GM12875 (cell line): ENCODE measurements at regions not wholly inside any gene's neighbourhood (a gene's known extent, or its start where the extent isn't known, plus 50 kb on each side); places are given as distances from the start of the nearest gene placed in this dataset.

Source experiments
- H3K4me3 ChIP-seq: one replicate; pipeline ENCODE4 v1.5.1; 2011; ENCODE audit warnings: low read depth, low read length, control low read depth
- TF ChIP-seq, protein P1 (sequence below): IDR thresholded peaks from 2 replicates; pipeline ENCODE4 v1.5.1; 2011; ENCODE audit warnings: low read depth, mild to moderate bottlenecking, control low read depth, inconsistent platforms, low read length, moderate library complexity, borderline replicate concordance; ENCODE audit not compliant: insufficient read depth

- no peak overlapping the region for H3K4me3 ChIP-seq
- TF ChIP-seq, protein P1, sequence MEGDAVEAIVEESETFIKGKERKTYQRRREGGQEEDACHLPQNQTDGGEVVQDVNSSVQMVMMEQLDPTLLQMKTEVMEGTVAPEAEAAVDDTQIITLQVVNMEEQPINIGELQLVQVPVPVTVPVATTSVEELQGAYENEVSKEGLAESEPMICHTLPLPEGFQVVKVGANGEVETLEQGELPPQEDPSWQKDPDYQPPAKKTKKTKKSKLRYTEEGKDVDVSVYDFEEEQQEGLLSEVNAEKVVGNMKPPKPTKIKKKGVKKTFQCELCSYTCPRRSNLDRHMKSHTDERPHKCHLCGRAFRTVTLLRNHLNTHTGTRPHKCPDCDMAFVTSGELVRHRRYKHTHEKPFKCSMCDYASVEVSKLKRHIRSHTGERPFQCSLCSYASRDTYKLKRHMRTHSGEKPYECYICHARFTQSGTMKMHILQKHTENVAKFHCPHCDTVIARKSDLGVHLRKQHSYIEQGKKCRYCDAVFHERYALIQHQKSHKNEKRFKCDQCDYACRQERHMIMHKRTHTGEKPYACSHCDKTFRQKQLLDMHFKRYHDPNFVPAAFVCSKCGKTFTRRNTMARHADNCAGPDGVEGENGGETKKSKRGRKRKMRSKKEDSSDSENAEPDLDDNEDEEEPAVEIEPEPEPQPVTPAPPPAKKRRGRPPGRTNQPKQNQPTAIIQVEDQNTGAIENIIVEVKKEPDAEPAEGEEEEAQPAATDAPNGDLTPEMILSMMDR = no peak
These were observed 86.5 kb upstream of the SLC1A3 start for GRCh38 chr5:36519881-36520280.

- no peak overlapping the region for H3K4me3 ChIP-seq
- TF ChIP-seq, protein P1 = no peak
These were observed 85.2 kb upstream of the SLC1A3 start for GRCh38 chr5:36521219-36521618.

GRCh38 chr5:36521838-36522745 is 84.3 kb upstream of the SLC1A3 start:
- TF ChIP-seq, protein P1 = no peak

DNA sequence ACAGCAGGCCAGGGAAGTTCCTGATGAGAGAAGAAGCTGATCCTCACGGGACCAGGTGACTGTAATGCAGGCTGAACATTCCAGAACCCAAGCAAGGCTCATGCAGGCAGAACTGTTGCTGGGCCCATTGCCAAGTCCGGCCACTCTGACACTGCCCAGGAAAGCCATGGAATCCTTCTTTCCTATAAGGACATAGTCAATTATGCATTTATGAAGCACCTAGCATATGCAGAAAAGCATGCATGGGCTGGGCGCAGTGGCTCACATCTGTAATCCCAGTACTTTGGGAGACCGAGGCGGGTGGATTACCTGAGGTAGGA is 83.7 kb upstream of the SLC1A3 start:
- no peak overlapping the region for H3K4me3 ChIP-seq
- TF ChIP-seq, protein P1 = no peak

More at GRCh38 chr5:36521838-36522745, 84.3 kb upstream of the SLC1A3 start:
- H3K4me3 ChIP-seq = no peak overlapping the region

- H3K4me3 ChIP-seq = no peak overlapping the region
- TF ChIP-seq, protein P1 = no peak
These were observed 83.0 kb upstream of the SLC1A3 start for GRCh38 chr5:36523450-36523849.

DNA sequence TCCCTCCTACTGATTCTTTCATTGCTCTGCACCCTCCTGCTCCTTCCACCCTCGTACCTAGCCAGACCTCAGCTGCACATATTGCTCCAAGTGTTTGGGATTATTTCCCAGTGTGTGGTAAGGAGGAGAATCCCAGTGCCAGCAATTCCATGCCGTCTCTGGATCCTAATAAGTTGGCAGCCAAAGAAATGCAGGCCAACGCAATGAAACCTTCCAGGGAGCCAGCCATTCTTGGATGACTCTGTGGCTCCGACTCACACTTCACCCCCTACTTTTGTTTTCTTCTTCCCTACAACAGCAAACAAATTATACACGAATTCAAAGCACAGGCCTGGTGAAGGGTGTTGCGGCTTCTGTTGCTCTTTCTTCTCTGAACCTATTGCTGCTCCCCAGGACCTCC is 82.5 kb upstream of the SLC1A3 start:
- TF ChIP-seq, protein P1 = no peak
- H3K4me3 ChIP-seq = no peak overlapping the region

DNA sequence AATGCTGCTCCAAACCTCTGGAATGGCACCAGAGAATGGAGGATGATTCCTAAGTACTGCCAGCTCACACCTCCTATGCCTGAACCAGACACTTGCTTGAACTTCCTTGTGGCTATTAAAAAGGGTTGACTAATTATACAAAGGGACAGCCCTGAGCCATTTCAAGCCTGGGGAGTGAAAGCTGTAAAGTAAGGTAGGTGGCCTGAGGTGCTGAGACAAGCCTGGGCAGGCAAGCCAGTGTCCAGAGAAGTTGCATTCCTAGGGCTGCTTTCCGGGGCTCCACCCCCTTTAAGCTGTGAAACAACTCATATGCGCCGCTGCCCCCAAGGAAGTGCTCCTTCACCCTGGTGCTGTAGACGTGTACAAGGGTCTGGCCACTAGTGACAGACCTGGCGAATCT is 79.9 kb upstream of the SLC1A3 start:
- H3K4me3 ChIP-seq = no peak overlapping the region
- TF ChIP-seq, protein P1 = no peak
